ENCODE measurements at regions not wholly inside any gene's neighbourhood (a gene's known extent, or its start where the extent isn't known, plus 50 kb on each side); places are given as distances from the start of the nearest gene placed in this dataset.
"Not testable (repeated sequence)": the region's sequence is repeated elsewhere in the genome, so short reads cannot be mapped to it uniquely, and the experiment has no call there.

GRCh38 chr9:3773362-3774060 is 247.7 kb upstream of the RFX3 start:
- no peak for DNase-seq

- no peak for DNase-seq
These were observed 243.8 kb upstream of the RFX3 start for GRCh38 chr9:3769646-3770045.

- DNase-seq, result no peak
These were observed 243.1 kb upstream of the RFX3 start for GRCh38 chr9:3768712-3769457.

DNA sequence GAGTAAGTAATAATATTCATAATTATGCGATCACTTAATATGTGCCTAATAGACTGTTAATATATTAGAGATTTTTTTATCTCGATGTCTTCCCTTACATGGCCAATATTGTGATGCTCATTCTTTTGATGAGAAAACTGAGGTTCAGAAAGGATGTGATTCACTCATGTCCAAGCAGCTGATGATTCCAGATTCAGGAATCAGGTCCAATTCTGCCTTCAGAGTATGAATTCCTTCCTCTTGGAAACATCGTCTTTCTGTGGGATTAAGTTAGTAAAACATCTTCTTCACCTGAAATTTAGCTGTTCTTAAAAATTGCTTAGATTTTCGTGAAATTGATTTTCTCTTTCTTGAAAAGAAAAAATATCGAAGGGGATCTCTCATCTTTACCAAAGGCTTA is 242.5 kb upstream of the RFX3 start:
- DNase-seq, result no peak

DNA sequence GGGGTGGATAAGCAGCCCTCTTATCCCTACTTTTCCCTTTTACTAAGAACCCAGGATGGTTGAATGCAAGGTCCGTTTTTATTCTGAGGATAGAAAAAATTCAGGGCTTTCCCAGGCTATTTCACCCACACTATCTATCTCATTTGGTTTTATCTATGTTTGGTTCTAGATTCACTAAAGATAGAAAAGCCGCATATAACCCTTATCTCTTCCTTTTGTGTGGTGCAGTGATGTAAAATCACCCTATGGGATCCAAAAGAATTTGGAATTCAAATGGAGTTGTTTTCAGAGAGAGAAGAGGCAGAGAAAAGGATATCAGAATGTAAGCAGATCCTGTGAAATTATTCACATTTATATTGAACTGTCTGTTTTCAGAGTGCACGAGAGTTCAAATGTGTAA is 236.3 kb upstream of the RFX3 start:
- DNase-seq, result no peak

GRCh38 chr9:3760031-3760430 is 234.2 kb upstream of the RFX3 start:
- peak in 1 of 2 experiments; percentile 26 for DNase-seq

- DNase-seq, result no peak
These were observed 233.2 kb upstream of the RFX3 start for GRCh38 chr9:3758816-3759576.

GRCh38 chr9:3756071-3756470 is 230.3 kb upstream of the RFX3 start:
- no peak for DNase-seq

DNA sequence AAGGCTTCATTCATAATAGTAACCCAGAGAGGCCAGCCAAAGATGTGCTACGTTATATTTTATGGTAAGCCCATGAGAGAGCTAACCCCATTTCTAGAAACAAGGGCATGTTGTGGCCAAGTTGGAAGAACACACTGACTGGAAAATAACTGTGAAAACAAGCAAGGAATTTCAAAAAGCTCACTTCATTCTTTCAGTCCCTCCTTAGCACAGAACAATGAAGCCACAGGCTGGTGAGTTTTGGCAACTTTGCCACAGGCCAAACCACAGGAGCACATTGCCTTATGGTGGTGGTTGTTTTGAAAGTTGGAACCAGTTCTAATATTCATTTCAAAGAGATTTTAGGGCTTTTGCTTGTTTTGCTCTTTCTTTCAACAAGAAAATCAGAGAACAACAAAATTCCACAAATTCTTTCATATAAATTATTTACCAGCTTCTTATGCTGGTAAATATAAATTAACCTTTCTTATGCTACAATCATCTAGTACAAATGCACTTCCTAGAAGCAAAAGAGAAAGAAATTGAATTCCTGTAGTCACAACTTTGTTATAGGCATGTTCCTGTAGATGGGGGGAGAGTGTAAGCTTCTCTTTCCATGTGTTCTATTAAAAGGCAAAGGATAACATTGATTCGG is 225.4 kb upstream of the RFX3 start:
- DNase-seq, result no peak

DNA sequence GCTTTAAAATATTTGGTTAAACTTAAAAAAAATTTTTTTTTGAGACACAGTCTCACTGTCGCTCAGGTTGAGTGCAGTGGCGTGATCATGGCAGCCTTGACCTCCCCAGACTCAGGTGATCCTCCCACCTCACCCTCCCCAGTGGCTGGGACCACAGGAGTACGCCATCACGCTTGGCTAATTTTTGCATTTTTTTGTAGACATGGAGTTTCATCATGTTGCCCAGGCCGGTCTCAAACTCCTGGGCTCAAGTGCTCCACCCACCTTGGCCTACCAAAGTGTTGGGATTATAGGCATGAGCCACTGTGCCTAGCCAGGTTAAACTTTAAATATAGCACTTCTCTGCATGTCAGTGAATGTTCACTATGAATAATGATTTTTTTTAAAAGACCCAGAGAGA is 224.5 kb upstream of the RFX3 start:
- DNase-seq, result no peak

DNA sequence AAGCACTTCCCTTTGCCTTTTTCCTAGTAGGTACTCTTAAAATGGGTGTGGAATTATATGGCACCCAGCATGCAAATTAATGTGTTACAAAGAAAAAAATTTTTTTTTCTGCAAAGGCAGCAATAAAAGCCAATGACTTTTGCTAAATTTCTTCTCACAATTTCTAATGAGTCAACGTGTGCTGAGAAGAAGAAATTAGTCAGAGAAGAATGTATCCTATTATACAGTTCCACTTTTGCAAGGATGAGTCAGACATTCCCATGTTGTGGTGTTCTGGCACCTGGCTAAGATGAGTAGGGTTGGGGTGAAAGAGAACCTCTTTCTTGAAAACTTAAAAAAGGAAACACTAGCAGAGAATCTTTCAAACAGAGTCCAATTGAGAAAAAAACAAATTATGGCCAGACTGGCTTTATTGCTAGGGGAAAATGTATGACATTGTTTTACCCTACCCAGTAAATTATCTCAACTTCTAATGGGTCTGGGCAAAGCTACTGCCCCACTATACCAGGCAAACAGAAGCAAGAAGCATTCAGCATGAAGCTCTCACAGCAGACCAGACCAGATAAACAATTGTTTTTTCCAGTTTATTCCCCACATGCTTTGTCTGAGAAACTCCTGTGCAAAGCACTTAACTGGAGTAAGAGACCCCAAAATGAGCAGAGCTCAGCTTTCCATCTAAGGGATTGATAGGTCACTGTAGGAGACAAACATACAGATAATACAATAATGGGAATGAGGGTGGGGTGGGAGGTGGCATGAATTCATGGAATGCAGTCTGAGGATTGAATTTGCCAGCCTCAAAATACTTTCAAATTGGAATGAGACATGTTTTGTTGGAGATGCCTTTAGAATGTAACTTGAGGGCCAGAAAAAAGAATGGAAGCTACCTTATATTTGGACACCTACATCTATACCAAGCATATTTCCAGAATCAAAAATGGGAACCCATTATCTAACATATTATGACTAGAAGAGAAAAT is 220.8 kb upstream of the RFX3 start:
- DNase-seq, result no peak

DNA sequence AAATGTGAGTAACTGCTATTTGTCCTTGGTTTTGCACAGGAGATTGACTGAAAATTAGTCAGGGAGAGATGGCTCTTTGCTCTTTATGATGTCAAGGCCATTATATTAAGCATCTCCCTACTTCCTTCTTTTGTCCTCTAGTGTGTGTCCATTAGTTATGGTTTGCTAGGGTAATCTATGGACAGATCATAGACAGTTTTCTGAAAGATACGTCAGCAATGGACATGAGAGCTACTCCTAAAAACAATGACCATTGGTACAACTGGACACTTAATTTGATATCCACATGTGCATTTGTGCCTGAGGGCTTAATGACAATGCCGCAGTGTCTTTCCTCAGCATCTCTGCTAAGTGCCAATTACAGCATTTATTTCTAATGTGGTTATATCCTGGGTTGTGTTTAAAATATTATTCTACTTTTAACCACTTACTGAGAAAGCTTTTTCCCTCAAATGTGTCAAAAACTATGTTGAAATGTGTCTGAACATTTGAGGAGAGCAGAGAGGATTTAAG is 218.2 kb upstream of the RFX3 start:
- no peak for DNase-seq

GRCh38 chr9:3742586-3742985 is 216.8 kb upstream of the RFX3 start:
- DNase-seq, result no peak

DNA sequence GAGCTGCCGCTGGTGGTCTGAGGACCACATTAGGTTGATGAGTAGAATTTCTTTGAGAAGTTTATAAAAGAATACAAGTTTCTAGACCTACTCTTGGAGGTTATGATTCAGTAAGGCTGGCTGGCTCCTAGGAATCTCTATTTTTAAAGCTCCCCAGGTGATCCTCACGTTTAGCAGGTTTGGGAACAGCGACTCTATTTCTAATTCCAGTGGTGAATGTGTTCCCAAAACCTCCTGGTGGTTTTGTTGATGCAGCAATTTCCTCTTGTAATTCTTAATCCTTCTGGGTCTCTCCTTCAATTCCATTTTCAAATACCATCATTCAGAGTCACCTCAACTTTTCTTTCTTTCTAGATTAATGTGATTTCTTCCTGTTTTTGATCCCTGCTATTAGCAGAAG is 215.9 kb upstream of the RFX3 start:
- DNase-seq, result no peak

DNA sequence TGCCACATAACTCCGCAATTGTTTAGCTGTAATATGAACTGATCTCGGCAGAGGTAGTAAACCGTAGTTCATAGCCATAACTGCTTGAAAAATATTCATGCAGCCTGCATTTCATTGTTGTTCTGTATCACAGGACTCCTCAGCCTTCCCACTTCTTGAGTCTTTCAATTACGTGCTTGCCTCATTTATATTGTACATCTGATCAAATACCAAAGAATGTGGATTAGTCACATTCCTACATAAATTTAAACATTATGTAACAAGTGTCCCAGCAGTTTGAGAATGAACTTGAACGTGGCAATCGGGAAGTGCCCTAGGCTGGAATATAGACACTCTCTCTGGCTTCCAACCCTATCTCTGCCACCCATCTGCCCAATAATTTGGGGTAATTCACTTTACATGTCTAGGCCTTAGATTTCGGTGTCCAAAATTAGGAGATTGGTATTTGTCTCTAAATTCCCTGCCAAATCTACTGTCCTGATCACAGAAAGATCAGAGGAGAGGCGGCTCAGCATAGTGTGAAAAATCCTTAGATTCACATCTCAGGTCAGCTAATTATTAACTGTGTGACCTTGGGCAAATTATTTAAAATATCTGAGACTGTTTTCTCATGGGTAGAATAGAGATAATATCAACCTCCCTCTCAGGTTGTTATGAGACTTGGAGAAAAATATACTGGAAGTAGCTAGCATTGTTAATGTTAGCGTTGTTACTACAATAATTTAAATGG is 215.1 kb upstream of the RFX3 start:
- DNase-seq, result no peak

DNA sequence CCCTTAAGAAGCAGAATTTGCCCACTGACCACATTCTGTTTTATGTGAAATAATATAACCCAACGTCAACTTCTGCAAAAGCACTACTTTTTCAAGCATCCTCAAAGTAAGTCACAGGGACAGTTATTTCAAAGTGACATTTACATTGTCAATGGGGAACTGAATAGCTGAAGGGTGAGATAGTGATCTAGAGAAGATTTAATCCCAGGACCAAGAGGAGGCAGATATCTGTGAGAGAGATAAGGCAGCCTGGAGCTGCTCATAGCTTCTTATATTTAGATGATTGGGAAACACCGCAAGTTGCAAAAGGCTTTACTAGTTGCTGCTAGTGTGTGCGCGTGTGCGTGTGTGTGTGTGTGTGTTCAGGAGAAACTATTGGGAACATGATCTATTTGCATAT is 210.4 kb upstream of the RFX3 start:
- DNase-seq, result no peak

- DNase-seq, result no peak
These were observed 209.4 kb upstream of the RFX3 start for GRCh38 chr9:3735251-3735650.

GRCh38 chr9:3733527-3734262 is 207.9 kb upstream of the RFX3 start:
- not testable (repeated sequence) for DNase-seq

- peak in 1 of 2 experiments; percentile 8 for DNase-seq
These were observed 207.2 kb upstream of the RFX3 start for GRCh38 chr9:3733039-3733408.
